T47D (cell line): ENCODE measurements at regions not wholly inside any gene's neighbourhood (a gene's known extent, or its start where the extent isn't known, plus 50 kb on each side); places are given as distances from the start of the nearest gene placed in this dataset.
"Not testable (repeated sequence)": the region's sequence is repeated elsewhere in the genome, so short reads cannot be mapped to it uniquely, and the experiment has no call there.

ENCODE experiments used
- DNase-seq, 2 experiments: peaks; one replicate each; pipeline versions ENCODE4 v3.0.0 to v3.0.0-alpha.2; 2011 to 2012; ENCODE audit warnings: low read depth in 1 of 2, low spot score in 1 of 2
- JUND ChIP-seq: IDR thresholded peaks from 2 replicates; pipeline ENCODE4 v1.6.1; 2012; ENCODE audit warnings: low read depth
- in situ Hi-C: cut with HindIII; loops from 2 replicates; pipeline ENCODE4 v1.10.0; 2016; ENCODE audit warnings: low sequenced_read_pairs, low pct_unique_long_range_greater_than_20kb

GRCh38 chr1:95659166-95659565 lies 425.2 kb downstream of the RWDD3 start:
- in situ Hi-C loops: no loop called here
- DNase-seq: no peak
- no peak for TF ChIP-seq JUND

DNA sequence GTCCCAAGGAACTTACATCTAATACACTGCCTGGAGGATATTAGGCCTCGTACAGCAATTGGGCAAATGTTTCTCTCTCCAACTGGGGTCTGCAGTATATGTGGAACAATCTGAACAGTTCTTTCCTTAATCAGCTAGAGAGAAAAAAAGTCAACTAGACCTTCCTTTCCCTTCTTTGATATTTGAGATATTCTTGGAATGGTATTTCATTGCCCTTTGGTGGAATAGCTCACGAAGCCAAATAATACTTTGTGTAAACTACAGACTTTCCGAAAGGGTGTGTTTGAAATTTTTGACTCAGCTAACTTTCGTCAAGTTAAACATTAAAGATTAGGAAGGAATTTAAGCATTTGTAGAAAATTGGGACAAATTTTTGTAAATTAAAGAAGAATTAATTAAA lies 425.6 kb downstream of the RWDD3 start:
- TF ChIP-seq JUND: no peak
- DNase-seq: no peak
- in situ Hi-C loops: no loop called here

GRCh38 chr1:95660736-95661135 lies 426.7 kb downstream of the RWDD3 start:
- no peak for TF ChIP-seq JUND
- DNase-seq: no peak
- in situ Hi-C loops: no loop called here

DNA sequence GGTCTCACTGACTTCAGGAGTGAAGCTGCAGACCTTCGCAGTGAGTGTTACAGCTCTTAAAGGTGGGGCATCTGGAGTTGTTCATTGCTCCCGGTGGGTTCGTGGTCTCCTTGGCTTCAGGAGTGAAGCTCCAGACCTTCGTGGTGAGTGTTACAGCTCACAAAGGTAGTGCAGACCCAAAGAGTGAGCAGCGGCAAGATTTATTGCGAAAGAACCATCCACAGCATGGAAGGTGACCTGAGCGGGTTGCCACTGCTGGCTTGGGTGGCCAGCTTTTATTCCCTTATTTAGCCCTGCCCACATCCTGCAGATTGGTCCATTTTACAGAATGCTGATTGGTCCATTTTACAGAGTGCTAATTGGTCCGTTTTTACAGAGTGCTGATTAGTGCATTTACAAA lies 429.5 kb downstream of the RWDD3 start:
- in situ Hi-C loops: not testable (repeated sequence)

DNA sequence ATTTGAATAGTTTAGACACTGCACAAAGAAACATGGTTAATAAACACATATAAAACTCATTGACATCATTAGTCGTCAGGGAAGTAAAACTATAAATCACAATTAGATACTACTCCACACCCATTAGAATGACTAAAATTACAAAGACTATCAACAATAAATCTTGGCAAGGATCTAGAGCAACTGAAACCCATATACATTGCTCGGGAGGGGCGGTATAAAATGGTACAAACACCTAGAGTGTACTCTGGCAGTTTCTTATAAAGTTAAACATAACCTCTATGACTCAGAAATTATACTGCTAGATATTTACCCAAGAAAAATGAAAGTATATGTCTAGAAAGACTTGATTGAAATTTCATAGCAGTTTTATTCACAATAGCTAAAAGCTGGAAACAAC lies 434.2 kb downstream of the RWDD3 start:
- no peak for TF ChIP-seq JUND
- in situ Hi-C loops: no loop called here
- no peak for DNase-seq

More for the DNA sequence above, 429.5 kb downstream of the RWDD3 start:
- not testable (repeated sequence) for DNase-seq

- DNase-seq: not testable (repeated sequence)
Observed at GRCh38 chr1:95669638-95670037, 435.6 kb downstream of the RWDD3 start.

DNA sequence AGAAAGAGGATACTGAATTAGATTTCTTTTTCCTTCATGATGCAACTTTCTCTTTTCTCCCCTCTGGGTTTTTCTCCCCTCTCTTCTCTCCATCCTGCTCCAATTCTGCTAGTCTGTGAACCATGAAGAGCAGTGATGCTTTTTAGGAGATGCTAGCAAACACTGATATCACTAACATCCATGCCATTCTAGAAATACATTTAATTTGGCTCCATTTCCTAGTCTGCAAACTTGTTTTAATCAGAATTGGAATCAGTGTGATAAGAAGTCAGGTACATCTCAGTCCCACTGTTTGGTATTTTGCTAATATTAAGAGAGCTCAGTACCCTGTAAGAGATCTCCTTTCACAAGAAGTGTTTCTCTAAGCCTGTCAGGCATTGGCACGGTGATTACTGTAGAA lies 437.1 kb downstream of the RWDD3 start:
- no peak for TF ChIP-seq JUND
- in situ Hi-C loops: no loop called here
- no peak for DNase-seq

More at GRCh38 chr1:95669638-95670037, 435.6 kb downstream of the RWDD3 start:
- in situ Hi-C loops: not testable (repeated sequence)

DNA sequence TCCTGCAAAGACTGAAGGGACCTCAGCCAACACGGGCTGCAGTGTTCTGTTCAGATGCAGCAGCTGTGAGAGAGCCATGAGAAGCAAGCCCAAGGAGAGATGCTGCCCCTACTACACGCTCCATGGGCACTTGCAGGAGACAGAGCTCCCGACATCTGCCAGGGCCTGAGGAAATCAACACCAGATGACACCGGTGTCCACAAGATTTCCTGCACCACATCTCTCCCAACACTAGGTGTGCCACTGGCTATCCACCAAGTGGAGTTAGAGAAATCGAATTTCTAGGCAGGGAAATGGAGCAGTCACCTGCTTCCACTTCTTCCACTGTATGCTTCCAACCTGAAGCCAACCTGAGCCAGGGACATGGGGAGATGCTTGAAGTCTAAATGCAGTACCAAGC lies 445.3 kb downstream of the RWDD3 start:
- no peak for TF ChIP-seq JUND
- DNase-seq: no peak
- in situ Hi-C loops: no loop called here

DNA sequence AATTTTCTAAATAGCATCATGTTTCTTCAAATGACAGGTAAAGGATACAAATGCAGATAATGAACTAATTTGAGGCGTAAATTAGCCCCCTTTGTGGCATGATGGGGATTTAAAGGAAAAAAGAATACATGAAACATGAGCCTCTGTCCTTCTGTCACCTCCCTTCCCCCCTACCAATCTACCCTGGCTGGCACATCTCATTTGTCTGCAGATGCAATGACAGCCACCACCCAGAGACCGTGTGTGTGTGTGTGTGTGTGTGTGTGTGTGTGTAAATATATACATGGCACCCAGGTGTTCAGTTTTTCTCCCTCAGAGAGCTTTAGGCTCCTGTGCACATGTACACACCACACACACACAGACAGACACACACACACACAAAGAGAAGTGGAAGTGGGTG lies 451.1 kb downstream of the RWDD3 start:
- in situ Hi-C loops: no loop called here
- no peak for TF ChIP-seq JUND
- no peak for DNase-seq

GRCh38 chr1:95686217-95686616 lies 452.2 kb downstream of the RWDD3 start:
- no peak for DNase-seq
- in situ Hi-C loops: no loop called here
- TF ChIP-seq JUND: no peak

- in situ Hi-C loops: no loop called here
- TF ChIP-seq JUND: no peak
- DNase-seq: no peak
Observed at GRCh38 chr1:95699149-95699953, 465.3 kb downstream of the RWDD3 start.

DNA sequence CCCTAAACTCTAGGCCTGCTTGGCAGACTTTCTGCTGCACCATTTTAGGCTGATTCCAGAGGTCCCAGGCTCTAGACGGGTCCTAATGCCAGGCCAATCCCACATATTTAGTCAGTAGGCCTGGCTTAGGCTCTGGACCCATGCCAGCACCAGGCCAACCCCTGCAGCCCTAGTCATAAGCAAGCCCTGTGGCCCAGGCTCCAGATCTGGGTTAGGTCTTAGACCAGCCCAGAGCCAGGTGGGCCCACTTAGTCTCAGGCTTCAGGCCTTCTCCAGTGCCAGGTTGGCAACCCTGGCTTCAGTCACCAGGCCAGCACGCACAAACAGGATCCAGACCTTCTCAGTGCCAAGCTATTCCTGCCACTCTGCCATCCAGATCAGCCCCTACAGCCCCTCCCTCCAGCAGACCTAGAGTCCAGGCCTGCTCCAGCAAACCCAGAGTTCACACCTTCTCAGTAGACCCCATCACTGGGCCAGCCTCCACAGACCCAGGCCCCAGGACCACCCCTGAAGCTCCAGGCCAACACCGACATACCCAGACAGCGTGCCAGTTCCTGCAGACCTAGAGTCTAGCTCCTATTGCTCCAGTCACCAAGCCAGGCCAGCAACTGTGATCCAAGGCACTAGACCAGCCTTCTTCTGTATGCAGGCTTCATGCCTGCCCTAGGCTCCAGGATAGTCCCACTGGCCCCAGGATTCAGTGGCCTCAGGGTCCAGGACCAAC lies 467.6 kb downstream of the RWDD3 start:
- TF ChIP-seq JUND: no peak
- in situ Hi-C loops: no loop called here
- DNase-seq: no peak

DNA sequence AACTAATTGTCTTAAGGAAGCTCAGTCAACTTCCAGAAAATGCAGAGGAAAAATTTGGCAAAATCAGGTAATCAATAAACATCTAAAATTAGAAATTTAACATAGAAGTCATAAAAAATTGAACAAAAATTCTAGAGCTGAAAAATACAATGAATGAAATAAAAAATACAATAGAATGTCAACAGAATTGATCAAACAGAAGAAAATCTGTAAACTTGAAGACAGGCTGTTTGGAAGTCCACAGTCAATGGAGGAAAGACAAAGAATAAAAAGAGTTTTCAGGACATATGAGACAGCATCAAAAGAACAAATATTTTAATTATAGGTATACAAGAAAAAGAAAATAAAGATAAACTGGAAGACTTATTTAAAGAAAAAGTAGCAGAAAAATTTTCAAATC lies 469.0 kb downstream of the RWDD3 start:
- no peak for TF ChIP-seq JUND
- DNase-seq: no peak
- in situ Hi-C loops: no loop called here
